MV-4-11 (cell line): ENCODE measurements at regions not wholly inside any gene's neighbourhood (a gene's known extent, or its start where the extent isn't known, plus 50 kb on each side); places are given as distances from the start of the nearest gene placed in this dataset.

Experiments used
- DNase-seq: peaks from one replicate; lab custom pipeline; 2025; lab: John Stamatoyannopoulos, UW

DNA sequence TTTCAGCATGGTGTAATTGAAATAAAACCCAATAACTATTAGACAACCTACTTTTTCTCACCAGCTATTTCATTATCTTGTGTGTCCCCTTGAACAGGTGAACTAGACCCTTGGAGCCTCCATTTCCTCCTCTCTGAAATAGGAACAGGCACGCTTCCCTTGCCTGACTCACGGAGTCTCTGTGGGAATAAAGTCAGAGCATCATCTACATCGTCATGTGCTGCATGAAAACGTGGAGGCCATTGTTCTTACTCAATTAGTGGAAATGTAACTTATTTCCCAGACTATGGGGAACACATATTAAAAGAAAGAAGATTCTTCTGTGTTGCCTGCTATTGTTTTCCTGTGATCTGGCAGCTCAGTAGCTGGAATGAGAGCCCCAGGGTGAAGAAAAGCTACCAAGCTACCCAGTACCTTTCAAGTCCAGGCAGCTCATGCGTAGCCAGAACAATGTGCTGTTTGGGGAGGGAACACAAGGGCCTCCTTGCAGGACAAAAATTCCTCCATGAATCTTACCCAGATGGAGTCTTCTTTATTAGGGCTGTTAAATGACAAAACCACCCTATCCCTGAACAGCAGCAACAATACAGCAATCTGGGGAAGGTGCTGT lies 59.8 kb downstream of the SOX11 start:
- no peak for DNase-seq

DNA sequence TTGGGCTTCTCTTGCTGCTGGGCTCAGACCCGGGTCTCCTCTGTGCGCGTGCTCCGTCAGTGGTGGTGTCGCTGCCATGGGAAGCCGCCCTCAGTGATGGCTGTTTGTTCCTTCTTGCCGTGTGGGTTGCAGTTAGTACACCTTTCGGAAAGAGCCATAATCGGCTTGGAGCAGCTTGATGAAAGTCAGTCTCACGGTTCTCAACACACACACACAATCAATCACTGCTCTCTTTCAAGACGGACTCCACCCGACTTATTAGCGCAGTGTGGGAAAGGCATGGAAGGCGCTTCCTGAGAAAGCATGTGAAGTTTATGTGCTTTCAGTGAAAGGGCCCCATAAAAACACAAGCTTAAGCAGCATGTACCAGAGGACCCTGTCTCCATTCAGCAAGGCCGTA lies 64.1 kb downstream of the SOX11 start:
- DNase-seq, result no peak

DNA sequence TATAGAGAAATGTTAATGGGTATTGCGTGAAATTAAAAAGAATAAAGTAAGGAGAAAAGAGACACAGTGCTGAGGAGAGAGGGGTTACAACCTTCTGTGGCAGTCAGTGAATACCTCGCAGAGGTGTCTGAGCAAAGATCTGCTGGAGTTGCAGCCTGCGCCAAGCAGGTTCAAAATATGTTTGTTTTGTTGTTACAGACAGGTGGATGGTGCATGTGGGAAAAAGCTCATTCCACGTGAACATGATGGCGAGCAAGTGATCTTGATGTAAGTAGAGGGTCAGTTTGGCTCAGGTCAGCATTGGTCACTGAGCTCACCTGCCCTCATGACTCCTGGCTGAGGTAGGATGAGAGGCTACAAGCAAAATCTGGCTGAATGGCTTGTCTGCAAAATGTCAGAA lies 66.2 kb downstream of the SOX11 start:
- no peak for DNase-seq

DNA sequence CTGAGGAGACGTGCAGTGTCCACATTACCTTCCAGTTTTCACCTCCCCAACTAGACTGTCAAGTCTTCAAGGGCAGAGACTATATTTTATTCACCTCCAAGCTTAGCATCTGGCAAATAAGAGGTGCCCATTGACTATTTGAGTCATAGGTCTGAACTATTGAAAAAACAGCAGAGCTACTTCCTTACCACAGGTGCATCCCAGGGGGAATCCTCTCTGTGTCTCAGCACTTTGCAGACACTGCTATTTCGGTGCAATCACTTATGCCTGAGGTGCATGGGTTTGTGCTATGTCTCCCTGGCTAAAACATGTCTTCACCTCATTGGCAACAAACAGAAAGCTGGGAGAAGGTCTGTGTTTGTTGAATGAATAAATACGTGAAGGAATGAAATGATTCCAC lies 67.8 kb downstream of the SOX11 start:
- DNase-seq, result no peak

DNA sequence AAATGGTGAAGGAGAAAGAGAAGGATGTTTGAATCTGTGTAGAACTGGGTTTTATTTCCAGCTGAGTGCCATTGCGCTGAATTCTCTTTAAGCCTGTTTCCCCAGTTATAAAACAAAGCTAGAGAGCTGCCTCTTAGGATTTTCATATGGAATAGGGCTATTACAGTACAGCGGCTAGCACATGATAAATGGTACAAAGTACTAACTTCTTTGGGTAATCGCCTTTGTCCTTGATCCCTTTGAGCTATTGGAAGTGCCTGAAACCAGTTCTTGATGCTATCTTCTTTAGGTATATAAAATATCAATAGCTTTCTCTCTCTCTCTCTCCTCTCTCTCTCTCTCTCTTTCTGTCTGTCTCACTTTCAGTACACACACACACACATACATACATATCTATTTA lies 71.3 kb downstream of the SOX11 start:
- no peak for DNase-seq

DNA sequence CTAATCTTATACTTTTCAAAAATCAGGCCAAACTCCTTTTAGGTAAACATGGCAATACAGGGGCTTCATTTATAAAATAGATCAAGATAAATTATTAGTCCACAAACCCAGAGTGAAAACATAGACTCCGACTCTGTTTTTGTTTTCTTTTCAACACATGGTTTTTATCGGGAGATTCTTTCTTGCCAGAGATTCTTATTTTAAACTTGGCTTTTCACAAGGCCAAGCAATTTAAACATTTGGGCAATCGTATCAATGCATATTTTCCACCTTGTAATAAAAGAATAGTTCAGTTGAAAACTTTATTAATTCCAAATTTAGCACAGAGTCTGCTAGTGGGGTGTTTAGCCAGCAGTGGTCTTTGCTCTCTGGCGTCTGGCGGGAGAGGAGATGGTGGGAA lies 71.9 kb downstream of the SOX11 start:
- DNase-seq, result no peak

DNA sequence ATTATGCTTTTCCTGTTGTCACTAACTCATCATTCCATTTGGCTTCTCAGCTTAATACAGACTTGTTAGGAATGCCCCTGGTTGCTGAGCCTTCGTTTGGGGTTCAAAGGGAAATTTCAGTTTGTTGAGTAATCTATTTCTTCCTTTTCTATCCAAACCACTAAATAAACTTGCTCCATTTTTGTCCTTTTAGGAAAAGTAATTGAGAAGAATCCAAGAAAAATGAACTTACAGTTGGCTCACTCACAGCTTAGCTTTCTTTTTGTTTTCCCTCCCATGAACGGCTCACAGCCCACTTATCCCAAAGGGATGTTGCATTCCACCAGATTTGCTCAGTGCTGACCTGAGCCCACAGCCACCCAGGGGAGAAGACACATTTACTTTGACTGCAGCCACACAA lies 73.9 kb downstream of the SOX11 start:
- DNase-seq, result no peak

DNA sequence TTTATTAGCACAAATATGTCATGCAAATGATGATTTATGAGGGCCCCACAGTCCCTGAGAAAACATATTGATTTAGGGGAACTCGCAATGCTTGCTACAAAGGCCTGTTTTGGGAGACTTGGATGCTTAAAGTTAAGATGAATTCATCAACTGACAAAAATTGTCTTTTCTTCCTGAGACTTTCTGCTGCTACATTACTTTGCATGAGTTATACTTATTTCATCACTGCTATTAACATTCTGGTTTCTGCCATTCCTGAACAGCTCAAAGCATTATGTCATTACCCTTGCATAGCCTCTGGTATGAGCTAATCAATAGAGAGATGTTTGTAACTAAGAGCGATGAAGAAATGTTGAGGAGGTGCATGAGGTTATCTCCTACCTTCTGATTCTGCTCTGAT lies 74.4 kb downstream of the SOX11 start:
- DNase-seq, result no peak

DNA sequence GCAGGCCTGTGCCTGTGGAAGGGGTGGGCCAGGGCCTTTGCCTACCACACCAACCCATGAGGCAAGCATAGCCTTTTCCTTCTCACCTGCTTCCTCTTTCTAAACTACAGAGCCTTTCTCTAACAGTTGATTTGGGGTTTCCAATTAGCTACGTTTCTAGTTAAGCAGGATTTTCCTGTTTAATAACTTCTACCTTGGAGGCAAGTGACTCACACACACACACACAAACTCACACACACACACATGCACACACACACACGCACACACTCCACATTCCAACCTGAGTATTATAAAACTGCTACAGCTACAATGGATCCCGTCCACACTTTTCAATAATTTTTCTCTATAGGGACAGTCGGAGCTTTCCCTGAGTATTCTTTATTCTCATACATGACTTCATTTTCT lies 84.9 kb downstream of the SOX11 start:
- DNase-seq, result no peak

DNA sequence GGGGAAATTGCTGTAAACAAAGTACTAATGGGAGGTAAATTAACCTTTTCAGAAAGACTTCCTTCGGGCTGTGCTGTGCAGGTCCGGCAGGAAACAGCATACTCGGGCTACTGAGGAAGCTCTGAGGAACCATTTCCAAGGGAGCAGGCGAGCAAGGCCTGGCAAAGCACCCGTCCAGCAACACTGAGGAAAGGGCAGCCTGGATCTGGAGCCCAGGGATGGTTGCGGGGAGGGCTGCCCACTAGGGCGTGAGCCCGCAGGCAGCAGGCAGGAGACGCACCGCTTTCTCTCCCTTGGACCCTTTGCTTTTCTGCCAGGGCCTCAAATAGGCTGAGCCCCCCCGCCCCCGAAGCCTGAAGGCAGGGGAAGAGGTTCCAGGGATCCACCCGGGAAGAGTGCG lies 89.5 kb downstream of the SOX11 start:
- DNase-seq, result no peak

DNA sequence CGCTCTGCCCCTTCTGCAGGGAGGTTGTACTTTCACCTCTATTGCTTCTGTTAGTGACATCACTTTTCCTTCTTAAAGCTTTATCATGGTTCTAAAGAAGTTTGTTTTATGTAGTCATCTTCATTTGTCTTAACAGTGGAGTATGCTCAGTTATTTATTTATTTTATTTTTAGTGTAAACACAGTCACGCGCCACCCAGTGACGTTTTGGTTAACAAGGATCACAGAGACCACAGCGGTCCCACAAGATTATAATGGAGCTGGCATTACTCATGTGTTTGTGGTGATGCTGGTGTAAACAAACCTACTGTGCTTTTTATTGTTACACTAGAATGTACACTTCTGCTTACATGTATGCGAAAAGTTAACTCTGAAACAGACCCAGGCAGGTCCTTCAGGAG lies 89.9 kb downstream of the SOX11 start:
- no peak for DNase-seq

DNA sequence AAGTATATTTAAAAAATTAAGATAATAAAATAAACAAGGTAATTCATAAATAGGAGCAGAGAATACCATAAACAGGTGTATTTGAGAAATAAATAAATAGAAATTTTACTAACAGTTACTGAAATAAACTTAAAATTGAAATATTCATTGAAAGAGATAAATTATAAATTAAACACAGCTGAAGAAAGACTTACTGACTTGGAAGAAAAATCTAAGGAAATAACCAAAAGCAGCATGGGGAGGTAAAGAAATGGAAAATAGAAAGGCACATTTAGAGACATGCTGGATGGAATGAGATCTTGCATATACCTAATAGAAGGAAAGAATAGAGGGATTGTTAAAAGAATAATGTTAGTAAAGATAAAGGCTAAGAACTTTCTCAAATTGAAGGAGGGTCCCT lies 96.3 kb downstream of the SOX11 start:
- no peak for DNase-seq

DNA sequence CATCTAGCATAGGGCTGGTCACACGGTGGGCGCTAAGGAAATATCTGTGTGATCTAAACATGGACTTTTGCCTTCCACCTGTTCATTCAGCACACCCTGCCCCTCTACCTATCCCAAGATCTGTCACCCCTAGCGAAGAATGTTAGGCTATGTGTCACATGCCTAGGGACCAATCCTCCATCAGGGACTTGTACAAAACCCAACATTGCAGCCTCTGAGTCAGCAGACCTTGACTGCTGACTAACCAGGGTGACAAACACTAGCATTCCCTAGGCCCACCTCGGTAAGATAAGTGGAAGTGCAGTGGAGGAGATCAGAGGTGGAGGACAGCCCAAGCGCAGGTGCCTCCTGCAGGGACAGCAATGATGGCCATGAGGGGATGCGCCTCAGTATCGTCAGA lies 99.2 kb downstream of the SOX11 start:
- no peak for DNase-seq

DNA sequence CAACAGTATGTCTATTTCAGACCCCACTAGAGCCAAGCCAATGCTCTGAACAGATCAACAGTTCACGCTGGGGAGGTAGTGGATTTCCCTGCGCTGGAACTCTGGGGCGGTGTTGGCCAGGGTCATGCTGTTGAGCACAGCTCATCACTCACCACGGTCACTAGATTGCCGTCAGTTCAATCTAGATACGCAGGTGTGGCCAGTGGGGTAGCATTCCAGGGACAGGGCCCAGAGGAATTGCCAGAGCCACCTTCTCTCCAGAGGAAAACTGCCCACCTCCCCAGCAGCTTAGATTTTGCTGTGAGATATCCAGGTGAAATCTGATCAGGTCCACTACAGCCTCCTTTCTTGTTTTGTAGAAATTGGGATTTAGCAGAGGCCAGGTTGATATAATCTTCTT lies 101.8 kb downstream of the SOX11 start:
- DNase-seq, result no peak

DNA sequence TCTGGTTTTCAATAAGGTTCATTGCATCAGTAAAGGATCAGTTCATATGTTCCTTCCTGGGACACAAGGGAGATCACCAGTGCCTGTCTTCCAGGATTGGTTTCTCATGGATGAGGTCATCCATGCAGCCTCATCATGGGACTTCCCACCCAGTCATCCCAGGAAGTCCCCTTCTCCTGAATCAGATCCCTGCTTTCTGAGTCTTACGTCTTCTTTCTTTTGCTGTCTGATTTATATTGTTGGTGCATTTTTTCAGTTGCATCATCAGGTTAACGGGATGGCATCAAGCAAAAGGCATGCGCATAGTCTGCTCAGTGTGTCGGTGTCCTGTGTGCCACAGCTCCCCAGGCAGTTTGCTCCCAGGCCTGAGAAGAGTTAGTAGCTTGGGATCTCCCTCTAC lies 105.9 kb downstream of the SOX11 start:
- DNase-seq, result no peak

DNA sequence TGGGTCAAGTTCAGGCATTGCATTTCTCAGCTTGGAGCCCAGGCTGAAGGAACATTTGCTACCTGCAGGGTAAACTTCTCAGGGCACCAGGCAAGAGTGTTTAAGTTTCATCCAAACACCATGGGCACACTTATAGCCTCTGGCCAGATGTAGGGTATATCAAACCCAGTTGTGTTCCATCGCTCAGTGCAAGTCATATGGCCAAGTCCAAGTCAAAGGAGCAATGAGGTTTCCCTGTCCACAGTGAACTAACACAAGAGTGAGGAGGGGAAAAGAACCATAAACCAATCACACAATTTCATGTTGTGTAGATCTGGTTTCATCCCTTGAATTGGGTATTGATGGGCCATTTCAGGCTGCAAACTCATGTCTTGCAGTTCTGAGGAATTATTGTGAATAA lies 107.2 kb downstream of the SOX11 start:
- no peak for DNase-seq

DNA sequence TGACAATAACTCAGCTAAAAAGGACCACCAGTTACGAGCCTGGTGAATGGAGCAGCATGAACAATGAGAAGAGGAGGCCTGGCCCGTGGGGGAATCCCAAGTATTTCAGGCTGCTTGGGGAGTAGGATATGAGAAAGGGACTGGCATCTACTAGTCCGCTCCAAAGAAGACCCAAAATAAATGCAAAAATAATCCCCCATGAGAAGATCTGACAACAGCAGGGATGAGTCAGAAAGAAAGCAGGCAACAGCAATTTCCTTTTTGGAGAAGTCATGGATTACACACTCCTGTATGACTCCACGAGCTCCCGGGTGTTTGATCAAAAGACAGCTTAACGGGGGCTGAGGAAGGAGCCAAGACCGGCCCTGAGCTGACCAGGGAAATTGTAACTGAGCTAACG lies 111.4 kb downstream of the SOX11 start:
- DNase-seq, result no peak

DNA sequence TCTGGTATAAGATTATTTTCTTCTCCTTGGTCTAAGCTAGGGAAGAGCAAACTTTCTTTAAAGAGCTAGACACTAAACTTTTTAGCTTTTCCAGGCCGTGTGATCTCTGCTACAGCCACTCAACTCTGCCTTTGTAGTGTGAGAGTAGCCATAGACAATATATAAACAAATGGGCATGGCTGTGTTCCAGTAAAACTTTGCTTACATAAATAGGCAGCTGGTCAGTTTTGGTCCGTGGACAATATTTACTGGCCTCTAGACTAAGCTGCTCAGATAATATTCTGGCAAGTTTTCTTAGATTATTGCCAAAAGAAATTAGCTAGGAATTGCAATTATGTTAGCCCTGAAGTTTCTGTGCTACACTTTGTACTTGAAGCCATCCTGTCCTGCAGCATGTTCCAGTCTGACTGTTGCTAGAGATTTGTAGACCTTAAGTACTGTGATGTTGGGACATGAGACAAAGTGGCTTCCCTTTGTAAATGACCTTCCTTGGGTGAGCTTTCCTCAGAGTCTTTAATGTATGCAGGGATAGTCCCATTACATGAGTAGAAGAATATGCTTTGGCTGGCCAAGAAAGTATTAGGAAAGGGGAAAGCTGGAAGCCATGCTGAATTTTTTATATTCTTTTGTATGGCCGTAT lies 126.9 kb downstream of the SOX11 start:
- no peak for DNase-seq

DNA sequence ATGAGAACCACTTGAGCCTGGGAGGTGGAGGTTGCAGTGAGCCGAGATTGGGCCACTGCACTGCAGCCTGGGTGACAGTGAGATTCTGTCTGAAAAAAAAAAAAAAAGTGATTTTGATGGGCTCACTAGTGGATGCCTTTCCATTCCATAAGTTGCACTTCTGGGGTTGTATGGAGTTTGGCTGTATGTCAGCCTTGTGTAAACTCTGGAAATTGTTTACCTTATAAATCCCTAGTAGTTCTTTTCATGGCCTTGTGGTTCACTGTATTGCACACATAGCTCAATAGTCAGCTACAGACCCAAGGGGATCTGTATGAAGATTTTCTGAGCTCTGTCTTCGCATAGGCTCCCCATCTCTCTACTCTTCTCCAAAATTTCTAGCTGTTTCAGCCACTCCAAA lies 131.9 kb downstream of the SOX11 start:
- no peak for DNase-seq

DNA sequence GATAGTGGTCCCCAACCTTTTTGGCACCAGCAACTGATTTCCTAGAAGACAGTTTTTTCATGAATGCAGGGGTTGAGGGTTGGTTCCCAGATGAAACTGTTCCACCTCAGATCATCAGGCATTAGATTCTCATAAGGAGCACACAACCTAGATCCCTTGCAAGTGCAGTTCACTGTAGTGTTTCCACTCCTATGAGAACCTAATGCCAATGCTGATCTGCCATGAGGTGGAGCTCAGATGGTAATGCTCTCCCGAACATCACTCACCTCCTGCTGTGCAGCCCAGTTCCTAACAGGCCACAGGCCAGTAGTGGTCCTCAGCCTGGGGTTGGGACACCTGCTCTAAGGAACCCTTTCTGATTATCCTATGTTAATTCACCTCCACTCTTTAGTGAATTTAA lies 133.5 kb downstream of the SOX11 start:
- DNase-seq, result no peak

DNA sequence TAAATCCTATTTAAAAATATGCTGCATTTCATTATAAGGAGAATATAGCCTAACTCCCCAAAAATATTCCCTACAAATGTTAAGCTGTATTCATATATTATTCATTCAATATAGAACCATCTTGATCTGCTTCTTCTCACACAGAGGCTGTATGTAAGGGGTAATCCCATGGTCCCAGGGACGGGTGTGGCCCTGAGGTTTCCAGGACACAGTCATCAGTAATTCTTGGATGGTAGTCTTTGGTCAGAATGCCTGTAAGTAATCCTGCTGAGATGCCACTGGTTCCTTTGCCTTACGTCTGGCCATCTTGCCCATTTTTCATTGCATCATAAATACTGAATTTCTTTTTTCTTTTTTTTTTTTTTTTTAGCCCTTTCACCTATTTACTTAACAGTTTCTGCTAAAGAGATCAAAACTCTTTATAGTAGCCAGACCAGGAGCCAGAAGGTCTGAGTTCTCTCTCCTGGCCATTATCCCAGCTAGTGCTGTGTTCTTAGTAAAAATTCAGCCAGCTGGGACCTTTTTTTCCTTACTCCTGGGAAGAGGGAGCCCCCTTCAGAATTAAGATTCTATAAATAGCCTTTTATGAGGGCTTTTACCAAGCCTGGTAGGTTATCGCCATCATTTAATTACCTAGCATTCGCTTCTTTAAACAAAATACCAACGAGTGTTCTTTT lies 134.9 kb downstream of the SOX11 start:
- DNase-seq, result no peak

DNA sequence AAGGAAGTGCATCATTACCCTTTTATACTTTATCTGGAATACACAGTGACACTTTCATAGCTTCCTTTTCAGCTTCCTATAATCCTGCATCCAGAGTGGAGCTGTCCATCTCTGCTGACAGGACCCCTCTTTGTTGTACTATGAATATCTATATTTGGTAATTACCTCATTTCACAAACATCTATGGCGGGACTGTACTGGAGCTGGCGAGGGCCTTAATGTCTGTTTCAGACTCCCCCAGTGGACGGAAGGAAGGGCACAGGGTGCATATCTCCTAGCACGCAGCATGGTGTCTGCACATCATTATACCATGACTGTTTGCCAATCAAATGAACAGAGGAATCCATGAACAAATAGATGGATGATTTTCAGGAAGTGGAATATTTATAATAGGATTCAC lies 142.3 kb downstream of the SOX11 start:
- DNase-seq, result no peak

DNA sequence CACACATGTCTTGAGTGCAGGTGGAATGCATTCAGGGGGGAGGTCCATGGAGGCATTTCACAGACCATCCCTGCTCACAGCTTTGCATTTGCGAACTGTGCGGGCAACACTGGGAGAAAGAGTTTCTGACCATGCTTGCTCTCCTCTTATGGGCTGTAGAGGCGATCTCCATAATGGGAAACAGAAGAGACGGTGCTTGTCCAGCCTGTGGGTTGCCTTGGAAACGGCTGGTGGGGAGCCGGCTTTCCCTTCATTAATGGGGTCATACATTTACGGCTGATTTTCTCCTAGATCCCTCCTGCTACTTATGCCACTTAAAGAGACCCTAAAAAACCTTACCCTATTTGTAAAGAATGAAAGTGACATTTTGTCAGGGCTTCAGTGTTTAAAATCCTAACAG lies 147.4 kb downstream of the SOX11 start:
- no peak for DNase-seq

DNA sequence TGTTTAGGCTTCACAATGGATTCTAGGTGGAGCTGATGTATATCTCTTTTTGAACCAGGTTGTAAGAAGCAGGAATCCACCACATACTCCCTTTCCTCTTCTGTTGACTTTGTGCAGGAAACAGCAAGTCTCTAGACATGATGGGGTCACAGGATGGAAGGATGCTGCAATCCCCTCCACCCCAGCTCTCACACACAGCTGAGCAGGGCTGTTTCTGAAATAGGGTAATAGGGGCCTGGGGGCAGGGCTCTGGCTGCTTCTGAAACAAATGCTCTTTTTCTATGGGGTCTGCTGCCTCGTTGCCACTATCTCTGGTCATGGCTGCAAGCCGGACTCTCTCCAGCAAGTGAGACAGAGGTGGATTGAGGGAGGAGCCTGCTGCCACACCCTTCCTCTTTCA lies 148.9 kb downstream of the SOX11 start:
- no peak for DNase-seq
